Fibroblast of pulmonary artery (primary cell): ENCODE measurements at regions not wholly inside any gene's neighbourhood (a gene's known extent, or its start where the extent isn't known, plus 50 kb on each side); places are given as distances from the start of the nearest gene placed in this dataset.

Experiments
- DNase-seq: peaks from one replicate; pipeline ENCODE4 v3.0.0-alpha.2; 2010; ENCODE audit warnings: low read depth
- H3K4me3 ChIP-seq: replicated peaks from 2 replicates; pipeline ENCODE4 v1.5.1; 2011; ENCODE audit warnings: low read depth, mild to moderate bottlenecking, control low read depth, low read length, moderate library complexity
- CTCF ChIP-seq: IDR thresholded peaks from 2 replicates; pipeline ENCODE4 v1.5.1; 2011; ENCODE audit warnings: mild to moderate bottlenecking, control low read depth, low read length, inconsistent platforms; ENCODE audit errors: missing control alignments

GRCh38 chr16:61289141-61289540 is 747.1 kb downstream of the CDH8 start:
- no peak overlapping the region for H3K4me3 ChIP-seq
- no peak for DNase-seq
- no peak for TF ChIP-seq CTCF

GRCh38 chr16:61277849-61278248 is 758.4 kb downstream of the CDH8 start:
- DNase-seq, result no peak
- no peak for TF ChIP-seq CTCF
- H3K4me3 ChIP-seq, result no peak overlapping the region

- DNase-seq, result no peak
- no peak overlapping the region for H3K4me3 ChIP-seq
- no peak for TF ChIP-seq CTCF
Observed at GRCh38 chr16:61274211-61274610, 762.0 kb downstream of the CDH8 start.

- DNase-seq, result no peak
- no peak overlapping the region for H3K4me3 ChIP-seq
- TF ChIP-seq CTCF, result no peak
Observed at GRCh38 chr16:61270726-61271125, 765.5 kb downstream of the CDH8 start.

GRCh38 chr16:61263400-61263799 is 772.8 kb downstream of the CDH8 start:
- no peak overlapping the region for H3K4me3 ChIP-seq
- DNase-seq, result no peak
- no peak for TF ChIP-seq CTCF

- no peak for TF ChIP-seq CTCF
- H3K4me3 ChIP-seq, result no peak overlapping the region
- no peak for DNase-seq
Observed at GRCh38 chr16:61261315-61261714, 774.9 kb downstream of the CDH8 start.

GRCh38 chr16:61246592-61246991 is 789.6 kb downstream of the CDH8 start:
- no peak for TF ChIP-seq CTCF
- no peak overlapping the region for H3K4me3 ChIP-seq
- no peak for DNase-seq
